Femur (tissue), 1 donor: ENCODE measurements at regions not wholly inside any gene's neighbourhood (a gene's known extent, or its start where the extent isn't known, plus 50 kb on each side); places are given as distances from the start of the nearest gene placed in this dataset.
"Not testable (repeated sequence)": the region's sequence is repeated elsewhere in the genome, so short reads cannot be mapped to it uniquely, and the experiment has no call there.

Source experiments
- DNase-seq: peaks from one replicate; pipeline ENCODE4 v3.0.0-alpha.2; 2017

- DNase-seq = no peak
These were observed 210.7 kb upstream of the RND3 start for GRCh38 chr2:150698016-150698661.

- DNase-seq = no peak
These were observed 210.1 kb upstream of the RND3 start for GRCh38 chr2:150697596-150697995.

GRCh38 chr2:150695451-150696135 lies 208.1 kb upstream of the RND3 start:
- DNase-seq = no peak

DNA sequence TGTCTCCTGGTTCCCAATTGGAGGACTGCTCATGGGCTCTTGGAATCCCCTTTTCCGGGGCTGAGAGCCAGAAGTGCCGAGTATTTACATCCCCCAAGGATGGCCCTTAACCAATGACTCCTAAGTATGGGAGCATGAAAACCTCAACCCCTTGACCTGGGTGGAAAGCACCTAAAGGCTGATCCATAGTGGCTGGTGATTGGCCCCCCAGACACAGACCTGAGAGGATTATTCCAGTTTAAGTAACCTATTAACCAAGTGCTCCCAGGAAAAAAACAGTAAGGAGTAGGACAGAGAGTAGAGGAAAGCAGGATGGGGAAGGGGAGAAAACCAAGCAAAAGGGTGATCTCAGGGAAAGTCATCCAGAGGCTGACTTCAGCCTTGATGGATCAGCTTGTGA lies 206.1 kb upstream of the RND3 start:
- no peak for DNase-seq

GRCh38 chr2:150690870-150691269 lies 203.4 kb upstream of the RND3 start:
- DNase-seq = no peak

- DNase-seq = no peak
These were observed 202.8 kb upstream of the RND3 start for GRCh38 chr2:150690261-150690660.

GRCh38 chr2:150689590-150689989 lies 202.1 kb upstream of the RND3 start:
- no peak for DNase-seq

GRCh38 chr2:150688016-150688415 lies 200.5 kb upstream of the RND3 start:
- DNase-seq = no peak

- DNase-seq = no peak
These were observed 198.9 kb upstream of the RND3 start for GRCh38 chr2:150686391-150686790.

DNA sequence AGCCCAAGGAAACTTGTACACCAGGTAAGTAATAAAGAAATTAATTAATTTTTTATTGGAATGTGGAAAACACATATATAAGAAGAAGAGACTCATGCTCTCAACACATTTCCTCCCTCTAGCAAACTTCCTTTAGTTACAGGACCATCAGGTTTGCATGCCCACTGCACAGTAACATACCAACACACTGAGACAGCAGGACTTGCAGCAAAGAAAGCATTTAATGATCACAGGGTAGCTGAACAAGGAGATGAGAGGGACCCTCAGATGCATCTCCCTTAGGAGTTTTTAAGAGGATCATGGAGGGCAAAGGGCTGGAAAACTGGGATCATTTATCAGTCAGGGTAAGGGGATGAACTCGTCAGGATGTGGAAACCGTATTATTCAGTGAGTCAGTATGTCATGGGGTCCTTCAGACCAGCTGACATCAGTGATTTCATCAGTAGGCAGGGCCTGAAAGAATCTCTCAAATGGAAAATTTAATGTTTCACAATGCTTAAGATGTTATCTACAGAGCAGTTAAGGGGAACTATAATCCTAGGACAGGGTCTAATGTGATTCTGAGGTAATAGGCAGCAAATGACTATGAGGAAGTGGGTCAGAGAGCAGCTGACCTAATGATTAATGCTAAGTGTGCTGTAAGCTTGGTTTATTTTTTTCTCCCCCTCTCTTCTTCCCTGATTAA lies 193.8 kb upstream of the RND3 start:
- DNase-seq = no peak

DNA sequence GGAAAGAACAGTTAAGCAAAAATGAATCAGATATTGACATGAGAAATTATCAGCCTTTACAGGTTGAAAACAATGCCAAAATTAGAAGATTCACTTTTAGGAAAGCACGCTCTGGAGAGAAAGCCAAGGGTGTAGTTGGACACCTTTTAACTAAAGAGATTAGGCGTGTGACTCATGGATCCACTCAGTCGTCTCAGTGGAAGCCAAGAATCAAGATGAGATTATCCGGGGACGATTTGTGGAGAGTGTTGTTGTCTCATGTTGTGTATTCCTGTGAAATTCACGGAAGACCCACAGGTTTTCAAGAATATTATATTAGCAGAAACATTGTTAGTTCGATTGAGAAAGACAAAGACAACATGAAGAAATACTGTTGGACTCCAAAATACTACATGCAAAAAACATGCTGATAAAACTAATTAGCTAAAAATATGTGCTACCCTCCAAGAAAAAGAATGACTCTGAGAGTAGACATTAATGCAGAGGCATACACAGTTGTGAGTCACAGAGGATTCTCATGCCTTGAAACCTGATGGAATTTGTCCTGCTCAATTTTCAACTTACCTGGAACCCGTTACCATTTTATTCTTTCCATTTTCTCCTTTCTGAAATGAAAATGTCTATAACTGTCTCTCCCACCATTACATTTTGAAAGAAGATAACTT lies 192.1 kb upstream of the RND3 start:
- DNase-seq = no peak

GRCh38 chr2:150677551-150677950 lies 190.1 kb upstream of the RND3 start:
- no peak for DNase-seq

- no peak for DNase-seq
These were observed 189.4 kb upstream of the RND3 start for GRCh38 chr2:150676747-150677383.

DNA sequence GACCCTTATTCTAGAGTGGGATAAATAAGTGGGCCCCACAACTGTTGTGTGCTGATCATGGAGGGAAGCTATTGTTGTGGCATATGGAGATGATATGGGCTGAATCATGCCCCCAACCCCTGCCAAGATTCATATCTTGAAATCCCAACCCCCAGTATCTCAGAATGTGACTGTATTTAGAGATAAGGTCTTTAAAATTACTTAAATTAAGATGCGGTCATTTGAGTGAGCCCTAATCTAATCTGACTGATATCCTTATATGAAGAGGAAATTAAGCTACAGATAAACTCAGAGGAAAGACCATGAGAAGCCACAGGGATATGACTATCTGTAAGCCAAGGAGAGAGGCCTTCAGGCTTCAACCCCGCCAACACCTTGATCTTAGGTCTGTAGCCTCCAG lies 188.3 kb upstream of the RND3 start:
- DNase-seq = no peak

GRCh38 chr2:150674283-150674682 lies 186.8 kb upstream of the RND3 start:
- DNase-seq = no peak

DNA sequence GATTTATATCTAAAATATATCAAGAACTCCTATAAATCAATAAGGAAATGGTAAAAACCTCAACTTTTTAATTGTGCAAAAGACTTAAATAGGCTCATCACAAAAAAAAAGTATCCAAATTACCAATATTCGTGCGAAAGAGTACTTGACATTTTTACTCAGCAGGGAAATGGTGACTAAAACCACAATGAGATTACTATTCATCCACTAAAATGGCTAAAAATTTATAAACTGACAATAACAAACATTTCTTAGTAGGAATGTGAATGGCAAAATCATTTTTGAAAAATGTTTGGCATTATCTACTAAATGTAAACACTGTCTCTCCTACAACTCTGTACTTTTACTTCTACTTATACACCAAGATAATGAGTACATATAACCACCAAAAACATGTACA lies 184.8 kb upstream of the RND3 start:
- no peak for DNase-seq

- DNase-seq = no peak
These were observed 182.0 kb upstream of the RND3 start for GRCh38 chr2:150669492-150669891.

- DNase-seq = not testable (repeated sequence)
These were observed 179.6 kb upstream of the RND3 start for GRCh38 chr2:150667039-150667438.

GRCh38 chr2:150663143-150663542 lies 175.7 kb upstream of the RND3 start:
- DNase-seq = no peak

DNA sequence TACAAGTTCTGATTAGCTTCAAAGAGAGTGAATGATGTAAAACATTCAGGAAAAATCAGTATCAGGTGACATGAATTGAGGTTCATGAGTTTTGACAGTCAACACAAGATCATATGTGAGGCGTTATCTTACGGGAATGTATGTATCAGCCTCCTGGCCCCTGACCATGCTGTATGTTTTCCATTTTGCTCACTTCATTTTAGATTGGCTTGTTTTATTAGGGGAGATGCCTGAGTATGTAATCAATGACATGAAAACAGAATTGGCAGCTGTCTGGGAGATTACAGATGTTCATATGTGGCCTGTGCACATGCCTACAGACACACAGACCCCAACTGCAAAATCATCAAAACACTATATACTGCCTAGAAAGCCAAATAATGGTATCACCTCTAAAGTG lies 168.5 kb upstream of the RND3 start:
- no peak for DNase-seq

- no peak for DNase-seq
These were observed 165.9 kb upstream of the RND3 start for GRCh38 chr2:150653351-150653750.

GRCh38 chr2:150647943-150648342 lies 160.5 kb upstream of the RND3 start:
- DNase-seq = no peak

DNA sequence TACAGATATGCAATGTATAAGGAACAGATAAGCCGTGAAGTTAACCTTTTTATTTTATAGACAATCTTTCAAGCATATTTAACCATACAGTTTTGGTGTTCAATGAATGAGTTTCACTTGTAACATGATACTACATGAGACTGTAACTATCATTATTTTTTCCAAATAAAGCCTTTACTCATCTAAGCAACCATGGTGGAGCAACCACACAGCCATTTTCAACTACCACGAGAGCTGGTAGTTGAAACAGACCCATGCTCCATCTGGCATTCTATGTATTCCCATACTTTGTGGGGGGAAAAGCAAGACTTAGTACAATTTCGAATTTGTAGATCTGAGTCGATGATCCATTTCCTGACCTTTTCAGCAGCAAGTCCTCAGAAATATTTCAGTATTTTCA lies 159.3 kb upstream of the RND3 start:
- no peak for DNase-seq
